Lower lobe of right lung (tissue), 2 donors: ENCODE measurements at regions not wholly inside any gene's neighbourhood (a gene's known extent, or its start where the extent isn't known, plus 50 kb on each side); places are given as distances from the start of the nearest gene placed in this dataset.

Experiments
- ATAC-seq, 2 donors: fragments of 200-7000 bp; cut with Tn5 transposase; one replicate each; pipeline ENCODE4 v1.9.1; 2020 to 2022; ENCODE audit warnings: mild to moderate bottlenecking in 2 of 2, moderate library complexity in 2 of 2
- DNase-seq: peaks from one replicate; pipeline ENCODE4 v3.0.0-alpha.2; 2020
- H3K27ac ChIP-seq: fragments of 200-600 bp; one replicate; pipeline ENCODE4 v1.8.0; 2022
- H3K27me3 ChIP-seq: fragments of 200-600 bp; one replicate; pipeline ENCODE4 v1.8.0; 2022; ENCODE audit warnings: low read depth
- H3K36me3 ChIP-seq: fragments of 200-600 bp; one replicate; pipeline ENCODE4 v1.8.0; 2022; ENCODE audit warnings: mild to moderate bottlenecking
- H3K4me1 ChIP-seq: fragments of 200-600 bp; one replicate; pipeline ENCODE4 v1.8.0; 2022
- H3K4me3 ChIP-seq: fragments of 200-600 bp; one replicate; pipeline ENCODE4 v1.8.0; 2022; ENCODE audit warnings: mild to moderate bottlenecking
- H3K9me3 ChIP-seq: fragments of 200-600 bp; one replicate; pipeline ENCODE4 v1.8.0; 2022
- CTCF ChIP-seq: fragments of 200-600 bp; IDR thresholded peaks from one replicate; pipeline ENCODE4 v1.8.0; 2022; ENCODE audit warnings: antibody characterized with exemption, mild to moderate bottlenecking
- intact Hi-C: fragments of 100-400 bp; cut with DNase I; formaldehyde crosslinking; loops from one replicate; pipeline ENCODE4 v1.11.0; 2022
- donor health status: DM: no; HTN: yes; CAD: no; lungs with severe emphysema.

GRCh38 chr5:138640646-138641254 is 65.5 kb upstream of the HSPA9 start:
- Histone ChIP-seq H3K36me3 (no peaks in the 10 kb centered on the region), H3K9me3 (no peaks in the 10 kb centered on the region), H3K27me3 (no peaks in the 10 kb centered on the region), H3K4me3 (no peak overlapping the region), H3K4me1 (peaks cover 5% of the 10 kb centered on the region), H3K27ac (no peak overlapping the region)
- no peak for ATAC-seq
- no peak for DNase-seq
- intact Hi-C loops: no loop called here
- no peak for TF ChIP-seq CTCF

GRCh38 chr5:138640138-138640537 is 64.9 kb upstream of the HSPA9 start:
- Histone ChIP-seq H3K4me1 (peaks cover 5% of the 10 kb centered on the region), H3K36me3 (no peaks in the 10 kb centered on the region), H3K27ac (no peak overlapping the region), H3K4me3 (no peak overlapping the region), H3K9me3 (no peaks in the 10 kb centered on the region), H3K27me3 (no peaks in the 10 kb centered on the region)
- no peak for ATAC-seq
- no peak for DNase-seq
- intact Hi-C loops: no loop called here
- TF ChIP-seq CTCF: no peak

- intact Hi-C loops: no loop called here
- TF ChIP-seq CTCF: no peak
- DNase-seq (no peak), ATAC-seq (no peak)
- Histone ChIP-seq H3K9me3 (no peaks in the 10 kb centered on the region), H3K4me1 (peaks cover 5% of the 10 kb centered on the region), H3K27me3 (no peaks in the 10 kb centered on the region), H3K4me3 (no peak overlapping the region), H3K36me3 (no peaks in the 10 kb centered on the region), H3K27ac (no peak overlapping the region)
Observed at GRCh38 chr5:138639326-138639725, 64.1 kb upstream of the HSPA9 start.

- Histone ChIP-seq H3K36me3 (no peaks in the 10 kb centered on the region), H3K4me1 (peaks cover 5% of the 10 kb centered on the region), H3K27me3 (no peaks in the 10 kb centered on the region), H3K9me3 (no peaks in the 10 kb centered on the region), H3K4me3 (no peak overlapping the region), H3K27ac (no peak overlapping the region)
- DNase-seq (no peak), ATAC-seq (no peak)
- TF ChIP-seq CTCF: no peak
- intact Hi-C loops: no loop called here
Observed at GRCh38 chr5:138637256-138637655, 62.1 kb upstream of the HSPA9 start.

- Histone ChIP-seq H3K4me1 (peaks cover under 1% of the 10 kb centered on the region), H3K36me3 (no peaks in the 10 kb centered on the region), H3K9me3 (no peaks in the 10 kb centered on the region), H3K27ac (no peak overlapping the region), H3K4me3 (no peak overlapping the region), H3K27me3 (no peaks in the 10 kb centered on the region)
- no peak for TF ChIP-seq CTCF
- no peak for ATAC-seq
- intact Hi-C loops: no loop called here
- no peak for DNase-seq
Observed at GRCh38 chr5:138636398-138636944, 61.3 kb upstream of the HSPA9 start.
